Natural killer cell (primary cell): ENCODE measurements at regions not wholly inside any gene's neighbourhood (a gene's known extent, or its start where the extent isn't known, plus 50 kb on each side); places are given as distances from the start of the nearest gene placed in this dataset.

Experiments
- ATAC-seq, 3 donors: fragments of 150-1000 bp in 2 of 3; fragments of 200-7000 bp in 1 of 3; cut with Tn5 transposase; 1 replicate in 1 of 3; 2 replicates in 2 of 3; pipeline ENCODE4 v1.10.0; 2021; ENCODE audit warnings: mild to moderate bottlenecking in 2 of 3, moderate library complexity in 2 of 3
- DNase-seq, 2 donors: peaks; one replicate each; pipeline versions ENCODE4 v3.0.0 to v3.0.0-alpha.2; 2013 to 2021; ENCODE audit warnings: mixed read lengths in 1 of 2
- H3K27ac ChIP-seq: one replicate; pipeline ENCODE4 v1.5.1; 2013; ENCODE audit warnings: mild to moderate bottlenecking, low read length
- H3K27me3 ChIP-seq: one replicate; pipeline ENCODE4 v1.6.1; 2013; ENCODE audit warnings: low read length; ENCODE audit not compliant: control insufficient read depth, insufficient read depth
- H3K36me3 ChIP-seq: one replicate; pipeline ENCODE4 v1.6.1; 2013; ENCODE audit warnings: low read length; ENCODE audit not compliant: control insufficient read depth, insufficient read depth
- H3K4me1 ChIP-seq: one replicate; pipeline ENCODE4 v1.6.1; 2013; ENCODE audit warnings: low read length; ENCODE audit not compliant: control insufficient read depth, insufficient read depth
- H3K4me3 ChIP-seq: one replicate; pipeline ENCODE4 v1.5.1; 2013; ENCODE audit warnings: low read length
- H3K9me3 ChIP-seq: one replicate; pipeline ENCODE4 v1.6.1; 2013; ENCODE audit warnings: low read length; ENCODE audit not compliant: control insufficient read depth, insufficient read depth
- H3K27ac Mint-ChIP-seq, 2 donors: one replicate each; pipeline ENCODE4 v1.8.0; 2022; ENCODE audit warnings: mild to moderate bottlenecking in 2 of 2, mixed read lengths in 2 of 2, moderate library complexity in 1 of 2
- H3K27me3 Mint-ChIP-seq, 2 donors: one replicate each; pipeline ENCODE4 v1.8.0; 2022; ENCODE audit warnings: low read depth in 2 of 2, mixed read lengths in 2 of 2
- H3K36me3 Mint-ChIP-seq: one replicate; pipeline ENCODE4 v1.8.0; 2022; ENCODE audit warnings: mixed read lengths
- H3K4me1 Mint-ChIP-seq, 2 donors: one replicate each; pipeline ENCODE4 v1.8.0; 2022; ENCODE audit warnings: mixed read lengths in 2 of 2
- H3K4me3 Mint-ChIP-seq: one replicate; pipeline ENCODE4 v1.8.0; 2022; ENCODE audit warnings: mild to moderate bottlenecking, moderate library complexity, mixed read lengths
- H3K9me3 Mint-ChIP-seq, 2 donors: one replicate each; pipeline ENCODE4 v1.8.0; 2022; ENCODE audit warnings: mixed read lengths in 2 of 2
- WGBS: methylation state at CpG from one replicate; pipeline ENCODE4 v1.1.7; 2013; ENCODE audit warnings: missing lambda C conversion rate; ENCODE audit not compliant: insufficient coverage; 5-methylcytosine and 5-hydroxymethylcytosine counted together
- intact Hi-C: fragments of 100-400 bp; cut with micrococcal nuclease; formaldehyde crosslinking; loops from one replicate; pipeline ENCODE4 v1.14.2; 2022
- TF ChIP-seq, protein P1 (sequence below): fragments of 200-600 bp; IDR thresholded peaks from one replicate; pipeline ENCODE4 v1.8.0; 2022; ENCODE audit warnings: antibody characterized with exemption

DNA sequence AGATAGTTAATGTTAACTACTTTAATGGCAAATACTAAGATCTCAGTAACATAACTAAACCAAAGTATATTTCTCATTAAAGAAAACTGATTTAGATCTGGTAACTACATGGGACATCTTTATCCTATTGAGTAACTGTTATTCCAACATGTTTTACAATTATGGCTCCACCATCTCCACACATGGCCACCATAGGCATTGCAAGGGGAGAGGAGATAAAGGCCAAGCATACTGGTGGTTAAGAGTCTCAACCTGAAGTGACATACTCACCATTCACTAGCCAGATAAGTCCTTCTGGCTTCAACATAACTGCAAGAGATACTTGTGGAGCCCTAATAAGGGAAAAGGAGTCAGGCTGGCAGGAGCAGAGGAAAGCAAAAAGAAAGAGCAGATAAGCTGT lies 1586.4 kb upstream of the SPRY2 start:
- H3K4me3 Mint-ChIP-seq: no peak overlapping the region
- peaks cover 4 to 6% of the 10 kb centered on the region in 2 donors for H3K9me3 Mint-ChIP-seq
- Histone ChIP-seq H3K9me3 (no peaks in the 10 kb centered on the region), H3K27ac (no peak overlapping the region), H3K4me1 (no peaks in the 10 kb centered on the region), H3K27me3 (no peaks in the 10 kb centered on the region), H3K4me3 (no peak overlapping the region), H3K36me3 (no peaks in the 10 kb centered on the region)
- TF ChIP-seq, protein P1, sequence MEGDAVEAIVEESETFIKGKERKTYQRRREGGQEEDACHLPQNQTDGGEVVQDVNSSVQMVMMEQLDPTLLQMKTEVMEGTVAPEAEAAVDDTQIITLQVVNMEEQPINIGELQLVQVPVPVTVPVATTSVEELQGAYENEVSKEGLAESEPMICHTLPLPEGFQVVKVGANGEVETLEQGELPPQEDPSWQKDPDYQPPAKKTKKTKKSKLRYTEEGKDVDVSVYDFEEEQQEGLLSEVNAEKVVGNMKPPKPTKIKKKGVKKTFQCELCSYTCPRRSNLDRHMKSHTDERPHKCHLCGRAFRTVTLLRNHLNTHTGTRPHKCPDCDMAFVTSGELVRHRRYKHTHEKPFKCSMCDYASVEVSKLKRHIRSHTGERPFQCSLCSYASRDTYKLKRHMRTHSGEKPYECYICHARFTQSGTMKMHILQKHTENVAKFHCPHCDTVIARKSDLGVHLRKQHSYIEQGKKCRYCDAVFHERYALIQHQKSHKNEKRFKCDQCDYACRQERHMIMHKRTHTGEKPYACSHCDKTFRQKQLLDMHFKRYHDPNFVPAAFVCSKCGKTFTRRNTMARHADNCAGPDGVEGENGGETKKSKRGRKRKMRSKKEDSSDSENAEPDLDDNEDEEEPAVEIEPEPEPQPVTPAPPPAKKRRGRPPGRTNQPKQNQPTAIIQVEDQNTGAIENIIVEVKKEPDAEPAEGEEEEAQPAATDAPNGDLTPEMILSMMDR: no peak
- DNase-seq (no peak), ATAC-seq (no peak)
- intact Hi-C loops: no loop called here
- no peak overlapping the region for H3K27ac Mint-ChIP-seq
- H3K36me3 Mint-ChIP-seq: no peaks in the 10 kb centered on the region
- H3K27me3 Mint-ChIP-seq: no peaks in the 10 kb centered on the region
- H3K4me1 Mint-ChIP-seq: no peaks in the 10 kb centered on the region

DNA sequence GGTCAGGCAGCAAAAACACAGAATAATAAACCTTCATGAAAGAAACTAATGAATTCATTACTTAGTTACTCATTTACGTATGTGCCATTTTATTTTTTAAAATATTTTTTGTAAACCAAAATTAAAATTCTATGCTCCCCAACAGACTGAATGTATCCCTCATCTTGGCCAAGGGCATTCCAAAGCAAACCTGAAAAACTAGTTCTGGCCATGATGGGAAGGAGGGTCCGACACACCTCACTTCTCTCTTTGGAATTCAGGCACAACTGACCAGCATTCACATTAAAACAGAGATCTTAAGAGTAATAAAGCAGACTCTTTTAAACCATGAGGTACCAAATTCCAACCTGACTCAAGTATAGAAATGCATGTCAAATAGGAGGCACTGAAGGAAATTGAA lies 1576.9 kb upstream of the SPRY2 start:
- TF ChIP-seq, protein P1: no peak
- no peaks in the 10 kb centered on the region for H3K27me3 Mint-ChIP-seq
- H3K4me3 ChIP-seq: no peak overlapping the region
- ATAC-seq (no peak), DNase-seq (no peak)
- H3K27ac ChIP-seq: no peak overlapping the region
- H3K9me3 Mint-ChIP-seq: peaks cover 12 to 19% of the 10 kb centered on the region in 2 donors
- H3K4me1 ChIP-seq: no peaks in the 10 kb centered on the region
- no peaks in the 10 kb centered on the region for H3K36me3 ChIP-seq
- WGBS: 93% methylated on average over 2 of the region's 2 CpGs
- no peaks in the 10 kb centered on the region for H3K4me1 Mint-ChIP-seq
- no peaks in the 10 kb centered on the region for H3K36me3 Mint-ChIP-seq
- H3K4me3 Mint-ChIP-seq: no peak overlapping the region
- H3K27ac Mint-ChIP-seq: no peak overlapping the region
- no peaks in the 10 kb centered on the region for H3K27me3 ChIP-seq
- intact Hi-C loops: no loop called here
- H3K9me3 ChIP-seq: peaks cover 5% of the 10 kb centered on the region

DNA sequence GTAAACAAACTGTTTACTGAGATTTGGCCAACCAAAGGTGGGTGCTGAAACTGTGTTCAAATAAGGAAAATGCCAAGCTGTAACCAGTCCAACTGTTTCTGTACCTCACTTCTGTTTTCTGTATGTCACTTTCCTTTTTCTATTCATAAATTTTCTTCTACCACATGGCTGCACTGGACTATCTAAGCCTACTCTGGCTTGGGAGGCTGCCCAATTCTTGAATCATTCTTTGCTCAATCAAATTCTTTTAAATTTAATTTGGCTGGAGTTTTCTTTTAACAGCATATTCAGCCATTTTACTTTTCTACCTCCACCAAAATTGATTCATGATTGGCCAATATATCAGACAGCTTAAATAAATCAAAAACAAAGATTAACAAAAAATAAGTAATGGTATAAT lies 1575.5 kb upstream of the SPRY2 start:
- no peak overlapping the region for H3K27ac Mint-ChIP-seq
- no peaks in the 10 kb centered on the region for H3K27me3 Mint-ChIP-seq
- TF ChIP-seq, protein P1: no peak
- no peak for DNase-seq
- no peaks in the 10 kb centered on the region for H3K36me3 ChIP-seq
- no peaks in the 10 kb centered on the region for H3K4me1 ChIP-seq
- no peaks in the 10 kb centered on the region for H3K36me3 Mint-ChIP-seq
- intact Hi-C loops: no loop called here
- ATAC-seq: no peak
- H3K9me3 ChIP-seq: peaks cover 5% of the 10 kb centered on the region
- no peak overlapping the region for H3K4me3 ChIP-seq
- no peak overlapping the region for H3K4me3 Mint-ChIP-seq
- H3K27me3 ChIP-seq: no peaks in the 10 kb centered on the region
- no peaks in the 10 kb centered on the region for H3K4me1 Mint-ChIP-seq
- no peak overlapping the region for H3K27ac ChIP-seq
- peaks cover 8 to 18% of the 10 kb centered on the region in 2 donors for H3K9me3 Mint-ChIP-seq

DNA sequence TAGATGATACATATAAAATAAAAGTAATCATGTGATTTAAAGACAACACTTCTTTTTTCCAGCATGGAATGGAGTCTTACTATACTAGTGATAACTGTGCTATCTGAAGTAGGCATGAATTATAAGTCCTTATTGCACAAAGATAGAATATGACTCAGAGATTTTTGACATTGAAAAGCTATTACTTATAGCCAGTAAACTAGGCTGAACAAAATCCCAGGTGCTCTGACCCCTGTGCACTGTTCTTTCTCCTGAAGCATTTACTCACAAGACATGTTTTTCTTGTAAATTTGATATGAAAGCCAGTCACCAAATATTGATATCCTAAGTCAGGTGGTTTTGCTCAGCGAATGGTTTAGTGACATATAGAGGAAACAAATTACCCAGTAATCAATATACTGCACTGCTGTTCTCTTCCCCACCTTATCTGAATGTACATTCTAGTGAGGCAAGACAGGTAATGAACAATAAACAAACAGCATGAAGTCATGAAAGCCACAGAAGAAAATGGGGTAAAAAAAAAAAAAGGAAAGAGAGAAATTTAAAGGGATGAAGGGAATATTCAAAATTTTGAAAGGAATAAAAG lies 1567.0 kb upstream of the SPRY2 start:
- Histone ChIP-seq H3K36me3 (no peaks in the 10 kb centered on the region), H3K4me1 (no peaks in the 10 kb centered on the region), H3K4me3 (no peak overlapping the region), H3K27me3 (no peaks in the 10 kb centered on the region), H3K27ac (no peak overlapping the region), H3K9me3 (no peaks in the 10 kb centered on the region)
- Mint-ChIP-seq H3K27me3 (no peaks in the 10 kb centered on the region), H3K9me3 (peaks cover 11 to 23% of the 10 kb centered on the region in 2 donors), H3K27ac (no peak overlapping the region), H3K4me3 (no peak overlapping the region), H3K36me3 (peaks cover 12% of the 10 kb centered on the region), H3K4me1 (no peaks in the 10 kb centered on the region)
- TF ChIP-seq, protein P1: no peak
- WGBS: 80% methylated on average over 1 of the region's 1 CpG
- no peak for DNase-seq
- intact Hi-C loops: no loop called here
- ATAC-seq: no peak
